Activated naive CD4-positive, alpha-beta T cell treated with anti-CD3 and anti-CD28 coated beads, Interleukin-2, amount 50 U/mL, for 16 hours (primary cell): ENCODE measurements at regions not wholly inside any gene's neighbourhood (a gene's known extent, or its start where the extent isn't known, plus 50 kb on each side); places are given as distances from the start of the nearest gene placed in this dataset.

Experiments
- DNase-seq: peaks from one replicate; pipeline ENCODE4 v3.0.0-alpha.2; 2020

- DNase-seq: no peak
These were observed 686.7 kb downstream of the METTL4 start for GRCh38 chr18:1884623-1885022.

DNA sequence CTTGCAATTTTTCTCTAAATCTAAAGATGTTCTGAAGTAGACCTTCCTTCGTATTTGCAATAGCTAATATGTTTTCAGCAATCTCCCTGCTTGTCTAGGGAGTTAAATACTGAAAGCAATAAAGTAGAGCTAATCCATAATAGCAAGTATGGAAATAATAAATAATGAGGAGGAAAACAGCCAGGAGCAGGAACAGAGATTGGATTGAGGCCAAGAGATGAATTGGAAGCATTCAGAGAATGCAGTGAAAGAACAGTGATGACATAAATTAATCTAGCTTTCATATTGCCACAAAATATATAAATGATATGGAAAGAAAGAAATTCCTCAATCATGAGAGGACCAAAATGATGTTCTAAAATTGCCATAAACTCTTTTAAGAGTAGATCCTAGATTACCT lies 679.7 kb downstream of the METTL4 start:
- DNase-seq: no peak

DNA sequence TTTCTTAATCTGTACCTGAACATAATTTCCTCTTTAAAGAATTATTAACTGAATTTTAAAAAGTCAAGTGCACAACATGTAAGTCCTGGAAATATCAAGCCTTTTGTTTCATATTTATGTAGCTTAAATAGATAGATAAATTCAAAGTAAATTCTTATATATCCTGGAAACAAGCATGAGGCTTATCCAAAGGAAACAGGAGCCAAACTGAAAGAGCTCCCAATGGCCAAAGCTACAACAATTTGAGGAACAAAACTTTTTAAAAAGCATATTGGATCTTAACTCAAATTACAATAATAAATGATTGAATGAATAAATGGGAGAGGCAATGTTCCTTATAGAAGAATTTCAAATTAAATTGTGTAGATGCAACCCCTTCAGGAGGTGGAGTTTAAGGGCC lies 679.1 kb downstream of the METTL4 start:
- DNase-seq: no peak

DNA sequence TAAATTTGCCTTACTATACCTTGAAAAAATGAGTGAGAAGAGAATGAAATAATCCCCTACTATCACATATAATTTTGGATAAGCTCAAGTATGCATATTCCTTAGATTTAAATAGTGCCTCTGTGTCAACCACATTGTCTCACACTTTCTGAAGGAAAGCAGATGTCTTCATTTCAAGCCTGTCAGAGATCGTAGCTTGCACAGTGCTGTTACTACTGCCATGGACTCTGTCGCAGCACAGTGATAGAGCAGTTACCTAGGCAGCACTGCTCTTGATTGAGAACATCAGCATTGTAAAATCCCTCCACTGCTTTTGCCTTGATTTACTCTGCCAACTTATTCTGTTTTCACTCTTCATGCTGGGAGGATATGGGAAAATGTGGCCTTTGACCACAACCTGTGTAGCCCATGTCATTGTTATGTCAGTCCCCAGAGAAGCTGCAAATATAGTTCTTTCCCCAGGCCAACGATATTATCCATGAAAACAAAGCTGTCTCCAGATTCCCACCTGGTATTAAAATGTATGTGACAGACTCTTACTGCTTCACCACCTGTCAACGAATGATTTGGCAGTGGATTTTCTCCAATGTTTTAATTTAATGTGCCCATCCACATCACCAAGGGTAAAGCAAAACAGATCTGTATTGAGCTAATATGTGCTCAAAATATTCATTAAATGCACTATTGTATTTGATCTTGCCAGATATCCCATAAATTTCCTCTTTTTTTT lies 675.7 kb downstream of the METTL4 start:
- no peak for DNase-seq

GRCh38 chr18:1906421-1906820 lies 664.9 kb downstream of the METTL4 start:
- DNase-seq: no peak

DNA sequence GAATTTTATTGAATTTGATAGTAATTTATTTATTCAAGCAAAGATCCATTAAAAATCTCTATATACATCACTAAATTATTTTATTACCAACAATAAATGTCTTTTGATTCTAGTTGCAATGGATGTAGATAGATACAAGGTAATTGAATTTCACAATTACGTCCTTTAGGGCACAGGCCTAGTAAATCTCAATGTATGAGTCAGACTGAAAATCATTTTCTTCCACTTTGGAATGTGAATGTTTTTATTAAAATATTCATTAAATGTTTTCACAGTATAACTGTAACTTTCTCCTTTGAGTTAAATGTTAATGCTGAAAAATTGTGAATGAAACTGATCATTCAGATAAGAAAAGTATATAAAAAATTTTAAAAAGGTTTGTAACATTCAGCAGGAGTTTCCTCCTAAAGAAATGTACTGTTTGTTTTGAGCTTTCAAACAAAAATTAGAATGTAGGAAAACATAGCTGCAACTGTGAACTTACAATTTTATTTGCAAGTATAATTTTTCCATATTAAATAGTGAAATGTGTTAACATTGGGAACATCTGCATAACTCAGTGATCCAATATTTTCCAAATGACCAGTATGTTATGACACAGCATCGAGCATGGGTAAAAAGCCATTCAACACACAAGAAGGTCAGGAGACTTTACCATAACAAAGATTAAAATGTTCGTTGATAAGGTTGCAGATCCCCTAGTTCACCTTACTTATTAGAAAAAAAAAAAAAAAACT lies 663.7 kb downstream of the METTL4 start:
- no peak for DNase-seq

- DNase-seq: no peak
These were observed 656.8 kb downstream of the METTL4 start for GRCh38 chr18:1914489-1914888.

- no peak for DNase-seq
These were observed 654.3 kb downstream of the METTL4 start for GRCh38 chr18:1916869-1917523.

DNA sequence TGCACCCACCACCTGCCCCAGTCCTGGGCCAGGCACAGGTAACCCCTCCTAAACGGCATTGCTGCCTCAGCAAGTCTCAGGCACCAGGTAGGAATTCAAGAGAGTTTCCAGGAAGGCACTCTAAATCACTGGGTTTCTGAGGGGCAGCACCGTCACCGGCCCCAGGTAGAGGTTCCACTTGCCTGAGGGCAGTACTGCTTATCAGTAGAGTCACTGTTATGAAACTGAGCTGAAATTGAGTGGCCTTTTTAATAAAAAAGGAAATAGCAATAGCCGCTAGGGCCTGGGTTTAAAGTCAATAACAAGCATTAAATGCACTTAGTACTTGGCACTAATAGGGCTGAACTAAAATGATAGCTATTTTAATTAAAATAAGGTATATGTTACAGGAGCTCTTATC lies 653.7 kb downstream of the METTL4 start:
- no peak for DNase-seq

DNA sequence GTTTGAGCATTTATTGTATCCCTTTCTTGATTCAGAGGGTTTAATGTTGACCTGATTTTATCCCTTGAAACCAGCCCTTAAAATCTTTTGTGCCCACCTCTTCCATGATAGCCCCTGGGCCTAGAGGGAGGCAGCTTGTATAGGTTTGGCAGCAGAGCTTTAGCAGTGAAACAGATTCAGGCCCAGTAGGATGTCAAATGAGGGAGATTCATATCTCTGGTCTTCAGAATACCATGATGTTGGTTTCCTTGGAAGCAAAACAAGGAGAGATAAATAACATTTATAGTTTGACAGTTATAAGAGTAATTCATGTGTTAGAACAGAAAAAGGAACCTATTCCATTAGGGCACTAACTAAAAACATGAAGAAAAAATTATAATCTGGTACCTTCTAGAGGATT lies 649.2 kb downstream of the METTL4 start:
- no peak for DNase-seq

- DNase-seq: no peak
These were observed 642.6 kb downstream of the METTL4 start for GRCh38 chr18:1928711-1929110.

GRCh38 chr18:1929720-1930119 lies 641.6 kb downstream of the METTL4 start:
- no peak for DNase-seq

- no peak for DNase-seq
These were observed 640.7 kb downstream of the METTL4 start for GRCh38 chr18:1930291-1931270.

- DNase-seq: no peak
These were observed 618.8 kb downstream of the METTL4 start for GRCh38 chr18:1952486-1952885.

DNA sequence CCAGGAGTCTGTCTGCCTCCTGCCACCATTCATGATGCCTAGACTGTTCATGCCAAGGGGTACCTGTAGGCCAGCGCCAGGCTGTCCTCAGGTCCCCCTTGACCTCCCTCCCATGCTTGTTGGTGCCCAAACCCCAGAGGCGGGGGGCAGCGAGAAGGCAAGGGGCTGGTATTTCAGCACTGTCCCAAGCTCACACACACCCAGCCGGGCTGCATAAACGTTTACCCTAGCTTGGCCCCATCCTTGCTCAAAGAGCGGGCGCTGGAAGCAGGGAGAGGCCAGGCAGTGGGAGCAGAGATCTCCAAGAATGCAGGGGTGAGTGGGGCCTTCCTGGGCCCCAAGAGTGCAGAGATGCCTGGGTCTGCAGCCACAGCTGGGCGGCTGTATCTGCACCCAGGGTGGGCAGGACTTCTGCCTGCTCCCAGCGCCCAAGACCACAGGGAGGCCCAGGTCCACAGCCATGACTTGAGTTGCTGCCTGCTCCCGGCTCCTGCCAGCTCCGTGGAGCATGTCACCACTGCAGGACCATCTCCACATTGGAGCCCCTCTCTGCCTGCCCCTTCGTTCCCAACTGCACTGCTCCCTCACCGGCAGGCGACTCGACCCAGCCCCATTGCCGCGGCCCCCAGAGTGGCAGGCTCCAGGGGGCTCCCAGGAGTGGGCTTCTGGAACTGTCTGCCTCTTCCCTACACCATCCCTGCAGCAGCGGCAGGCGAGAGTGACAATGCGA lies 616.6 kb downstream of the METTL4 start:
- DNase-seq: no peak

DNA sequence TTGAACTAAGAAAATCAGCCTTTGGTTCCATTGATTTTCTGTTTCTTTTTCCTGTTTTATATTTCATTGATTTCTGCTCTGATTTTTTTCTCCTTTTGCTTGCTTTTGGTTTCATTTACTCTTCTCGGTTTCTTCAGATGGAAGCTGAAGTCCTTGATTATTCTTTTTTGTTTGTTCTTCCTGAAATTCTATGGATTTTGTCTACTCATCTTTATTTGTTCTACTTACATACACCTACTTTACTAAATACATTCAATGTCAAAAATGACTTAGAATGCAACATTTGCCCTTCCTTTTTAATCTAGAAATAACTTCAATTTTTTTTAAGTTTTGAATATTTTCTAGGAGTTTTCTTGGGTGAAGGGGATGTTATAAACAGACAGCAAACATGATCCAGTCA lies 612.5 kb downstream of the METTL4 start:
- no peak for DNase-seq

GRCh38 chr18:1965016-1965415 lies 606.3 kb downstream of the METTL4 start:
- DNase-seq: no peak

- DNase-seq: no peak
These were observed 605.8 kb downstream of the METTL4 start for GRCh38 chr18:1965541-1965940.

GRCh38 chr18:1968801-1969498 lies 602.4 kb downstream of the METTL4 start:
- DNase-seq: no peak

DNA sequence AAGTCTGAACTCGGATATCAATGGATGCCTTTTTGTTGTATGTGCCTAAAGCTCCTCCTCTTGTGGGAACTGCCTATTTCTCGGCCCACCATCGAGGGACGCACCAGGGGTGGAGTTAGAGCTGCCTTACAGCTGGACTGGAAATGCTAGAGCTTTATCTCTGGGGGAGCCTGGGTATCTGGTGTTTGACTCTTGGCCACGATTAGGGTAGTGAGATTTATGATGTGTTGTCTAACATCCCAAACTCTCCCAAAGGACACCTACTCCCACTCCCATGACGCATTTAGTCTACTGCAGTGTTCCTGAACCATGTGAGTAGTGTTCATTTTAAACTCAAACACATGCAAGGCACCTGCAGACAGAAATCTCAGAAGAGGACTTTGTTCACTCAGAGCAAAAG lies 594.8 kb downstream of the METTL4 start:
- no peak for DNase-seq

- no peak for DNase-seq
These were observed 589.2 kb downstream of the METTL4 start for GRCh38 chr18:1982056-1982455.
